ENCODE measurements at regions not wholly inside any gene's neighbourhood (a gene's known extent, or its start where the extent isn't known, plus 50 kb on each side); places are given as distances from the start of the nearest gene placed in this dataset.

GRCh38 chr16:9425236-9425635 is 333.8 kb downstream of the HAPSTR1 start:
- TF ChIP-seq CTCF (IDR thresholded peaks at IDR 0.05) (no peak), AFF4 (CRISPR knock-in tag; IDR thresholded peaks at IDR 0.05; ENCODE audit: borderline replicate concordance) (no peak), KAT7 (CRISPR knock-in tag; IDR thresholded peaks at IDR 0.05; ENCODE audit: borderline replicate concordance) (no peak), JUN (CRISPR knock-in tag; IDR thresholded peaks at IDR 0.05) (no peak)

All from WTC11 (cell line).